ENCODE measurements at regions not wholly inside any gene's neighbourhood (a gene's known extent, or its start where the extent isn't known, plus 50 kb on each side); places are given as distances from the start of the nearest gene placed in this dataset.
"Not testable (repeated sequence)": the region's sequence is repeated elsewhere in the genome, so short reads cannot be mapped to it uniquely, and the experiment has no call there.

GRCh38 chr3:74825404-74825803 lies 210.9 kb upstream of the CNTN3 start:
- H3K27ac ChIP-seq (ENCODE audit: low read depth in 1 of 2, low read length in 2 of 2) = not testable (repeated sequence)

DNA sequence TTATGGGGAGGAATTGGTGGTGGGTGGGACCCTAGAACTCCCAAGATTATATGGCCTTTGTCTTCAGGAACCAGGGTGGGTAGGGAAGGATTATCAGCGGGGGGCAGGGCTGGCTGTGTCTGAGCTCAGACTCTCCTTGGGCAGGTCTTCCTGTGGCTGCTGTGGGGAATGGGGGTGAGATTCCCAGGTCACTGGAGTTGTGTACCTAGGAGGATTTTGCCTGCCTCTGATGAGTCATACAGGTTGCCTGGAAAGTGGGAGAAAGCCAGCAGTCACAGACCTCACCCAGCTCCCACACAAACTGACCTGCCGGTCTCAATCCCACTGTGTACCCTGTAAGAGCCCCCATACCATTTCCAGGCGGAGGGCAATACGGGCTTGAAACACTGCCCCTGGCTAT lies 209.9 kb upstream of the CNTN3 start:
- Histone ChIP-seq H3K4me1 (ENCODE audit: control insufficient read depth in 4 of 4, insufficient read depth in 4 of 4, low read length in 3 of 4) (no peaks in the 10 kb centered on the region), H3K9ac (ENCODE audit: low read depth in 1 of 2, low read length in 2 of 2) (no peak overlapping the region), H3K27me3 (ENCODE audit: control insufficient read depth in 4 of 4, insufficient read depth in 4 of 4, low read length in 3 of 4) (no peaks in the 10 kb centered on the region), H3K36me3 (ENCODE audit: control insufficient read depth in 4 of 4, insufficient read depth in 3 of 4, low read depth in 1 of 4, low read length in 3 of 4) (no peaks in the 10 kb centered on the region), H3K27ac (ENCODE audit: low read depth in 1 of 2, low read length in 2 of 2) (no peak overlapping the region), H3K4me3 (ENCODE audit: low read depth in 1 of 3, low read length in 3 of 3) (no peak overlapping the region), H3K9me3 (ENCODE audit: control insufficient read depth in 4 of 4, low read length in 3 of 4) (no peaks in the 10 kb centered on the region)
- TF ChIP-seq TAF1 (conservative IDR thresholded peaks at IDR 0.05) (no peak), HNF4A (conservative IDR thresholded peaks at IDR 0.05) (no peak), MAX (IDR thresholded peaks at IDR 0.05) (no peak), FOXA1 (IDR thresholded peaks at IDR 0.05) (no peak), NR2F2 (IDR thresholded peaks at IDR 0.05) (no peak), RAD21 (IDR thresholded peaks at IDR 0.05) (no peak), REST (IDR thresholded peaks at IDR 0.05) (no peak), GABPA (IDR thresholded peaks at IDR 0.05 in 1 of 2, conservative IDR thresholded peaks at IDR 0.05 in 1 of 2) (no peak), FOXA2 (IDR thresholded peaks at IDR 0.05) (no peak), HNF4G (IDR thresholded peaks at IDR 0.05) (no peak), RXRA (IDR thresholded peaks at IDR 0.05) (no peak), JUND (IDR thresholded peaks at IDR 0.05) (no peak), ATF3 (IDR thresholded peaks at IDR 0.05) (no peak), EGR1 (IDR thresholded peaks at IDR 0.05; ENCODE audit: low read depth in 2 of 2) (no peak), YY1 (IDR thresholded peaks at IDR 0.05) (no peak)
- TF ChIP-seq, protein P1, sequence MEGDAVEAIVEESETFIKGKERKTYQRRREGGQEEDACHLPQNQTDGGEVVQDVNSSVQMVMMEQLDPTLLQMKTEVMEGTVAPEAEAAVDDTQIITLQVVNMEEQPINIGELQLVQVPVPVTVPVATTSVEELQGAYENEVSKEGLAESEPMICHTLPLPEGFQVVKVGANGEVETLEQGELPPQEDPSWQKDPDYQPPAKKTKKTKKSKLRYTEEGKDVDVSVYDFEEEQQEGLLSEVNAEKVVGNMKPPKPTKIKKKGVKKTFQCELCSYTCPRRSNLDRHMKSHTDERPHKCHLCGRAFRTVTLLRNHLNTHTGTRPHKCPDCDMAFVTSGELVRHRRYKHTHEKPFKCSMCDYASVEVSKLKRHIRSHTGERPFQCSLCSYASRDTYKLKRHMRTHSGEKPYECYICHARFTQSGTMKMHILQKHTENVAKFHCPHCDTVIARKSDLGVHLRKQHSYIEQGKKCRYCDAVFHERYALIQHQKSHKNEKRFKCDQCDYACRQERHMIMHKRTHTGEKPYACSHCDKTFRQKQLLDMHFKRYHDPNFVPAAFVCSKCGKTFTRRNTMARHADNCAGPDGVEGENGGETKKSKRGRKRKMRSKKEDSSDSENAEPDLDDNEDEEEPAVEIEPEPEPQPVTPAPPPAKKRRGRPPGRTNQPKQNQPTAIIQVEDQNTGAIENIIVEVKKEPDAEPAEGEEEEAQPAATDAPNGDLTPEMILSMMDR (IDR thresholded peaks at IDR 0.05; ENCODE audit: low read depth, low read length, missing input control) = no peak
- TF ChIP-seq, protein P2, sequence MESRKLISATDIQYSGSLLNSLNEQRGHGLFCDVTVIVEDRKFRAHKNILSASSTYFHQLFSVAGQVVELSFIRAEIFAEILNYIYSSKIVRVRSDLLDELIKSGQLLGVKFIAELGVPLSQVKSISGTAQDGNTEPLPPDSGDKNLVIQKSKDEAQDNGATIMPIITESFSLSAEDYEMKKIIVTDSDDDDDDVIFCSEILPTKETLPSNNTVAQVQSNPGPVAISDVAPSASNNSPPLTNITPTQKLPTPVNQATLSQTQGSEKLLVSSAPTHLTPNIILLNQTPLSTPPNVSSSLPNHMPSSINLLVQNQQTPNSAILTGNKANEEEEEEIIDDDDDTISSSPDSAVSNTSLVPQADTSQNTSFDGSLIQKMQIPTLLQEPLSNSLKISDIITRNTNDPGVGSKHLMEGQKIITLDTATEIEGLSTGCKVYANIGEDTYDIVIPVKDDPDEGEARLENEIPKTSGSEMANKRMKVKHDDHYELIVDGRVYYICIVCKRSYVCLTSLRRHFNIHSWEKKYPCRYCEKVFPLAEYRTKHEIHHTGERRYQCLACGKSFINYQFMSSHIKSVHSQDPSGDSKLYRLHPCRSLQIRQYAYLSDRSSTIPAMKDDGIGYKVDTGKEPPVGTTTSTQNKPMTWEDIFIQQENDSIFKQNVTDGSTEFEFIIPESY (IDR thresholded peaks at IDR 0.05) = no peak
- WGBS = 67% methylated on average over 4 of the region's 4 CpGs
- DNase-seq (ENCODE audit: low spot score) = no peak

More at GRCh38 chr3:74825404-74825803, 210.9 kb upstream of the CNTN3 start:
- H3K9me3 ChIP-seq (ENCODE audit: control insufficient read depth in 4 of 4, low read length in 3 of 4); H3K27me3 ChIP-seq (ENCODE audit: control insufficient read depth in 4 of 4, insufficient read depth in 4 of 4, low read length in 3 of 4); DNase-seq (ENCODE audit: low spot score); H3K36me3 ChIP-seq (ENCODE audit: control insufficient read depth in 4 of 4, insufficient read depth in 3 of 4, low read depth in 1 of 4, low read length in 3 of 4); H3K9ac ChIP-seq (ENCODE audit: low read depth in 1 of 2, low read length in 2 of 2); H3K4me1 ChIP-seq (ENCODE audit: control insufficient read depth in 4 of 4, insufficient read depth in 4 of 4, low read length in 3 of 4); H3K4me3 ChIP-seq (ENCODE audit: low read depth in 1 of 3, low read length in 3 of 3): not testable (repeated sequence)
- WGBS = 94% methylated on average over 11 of the region's 11 CpGs

Measured in liver (tissue), 8 donors.